B cell (primary cell): ENCODE measurements at regions not wholly inside any gene's neighbourhood (a gene's known extent, or its start where the extent isn't known, plus 50 kb on each side); places are given as distances from the start of the nearest gene placed in this dataset.

Source experiments
- ATAC-seq: fragments of 200-7000 bp; cut with Tn5 transposase; one replicate; pipeline ENCODE4 v1.10.0; 2021; ENCODE audit warnings: low read depth, mild to moderate bottlenecking, moderate number of reproducible peaks, moderate library complexity
- CTCF ChIA-PET: fragments of 350-600 bp; sonication (Branson Sonifier 250); formaldehyde crosslinking; loops from one replicate; lab custom pipeline; 2021; ENCODE audit warnings: antibody characterized with exemption, inconsistent platforms; lab: Charles Lee
- POLR2A ChIA-PET: fragments of 350-600 bp; sonication (Branson Sonifier 250); formaldehyde crosslinking; loops from one replicate; lab custom pipeline; 2021; ENCODE audit warnings: antibody characterized with exemption; lab: Charles Lee
- DNase-seq: peaks from one replicate; pipeline ENCODE4 v3.0.0; 2013
- H2AFZ ChIP-seq: 2 replicates; pipeline ENCODE4 v1.6.1; 2012; ENCODE audit warnings: mild to moderate bottlenecking, low read depth, low read length; ENCODE audit not compliant: insufficient read depth, poor library complexity, severe bottlenecking
- H3K27ac ChIP-seq, 2 donors: 1 replicate in 1 of 2; 2 replicates in 1 of 2; pipeline ENCODE4 v1.5.1; 2012 to 2013; ENCODE audit warnings: low read length in 2 of 2, mild to moderate bottlenecking in 2 of 2, moderate library complexity in 1 of 2
- H3K27me3 ChIP-seq, 4 experiments: fragments of 200-600 bp in 1 of 4; sonication (generic) in 1 of 4; replicated peaks in 1 of 4; 1 replicate in 2 of 4; 2 replicates in 2 of 4; pipeline versions ENCODE4 v1.6.1 to v1.7.0; 2013 to 2016; ENCODE audit warnings: low read length in 3 of 4, mild to moderate bottlenecking in 2 of 4, mixed read lengths in 1 of 4, moderate library complexity in 1 of 4; ENCODE audit not compliant: insufficient read depth in 4 of 4, control insufficient read depth in 3 of 4; ENCODE audit errors: control extremely low read depth in 1 of 4
- H3K36me3 ChIP-seq, 2 experiments: replicated peaks in 1 of 2; 1 replicate in 1 of 2; 2 replicates in 1 of 2; pipeline versions ENCODE4 v1.6.1 to v1.7.1; 2013; ENCODE audit warnings: low read length in 1 of 2; ENCODE audit not compliant: insufficient read depth in 2 of 2, control insufficient read depth in 1 of 2; ENCODE audit errors: control extremely low read depth in 1 of 2, extremely low read depth in 1 of 2
- H3K4me1 ChIP-seq, 2 donors: fragments of 200-600 bp in 1 of 2; sonication (generic) in 1 of 2; 1 replicate in 1 of 2; 2 replicates in 1 of 2; pipeline versions ENCODE4 v1.5.1 to v1.6.1; 2013 to 2017; ENCODE audit warnings: low read length in 2 of 2; ENCODE audit not compliant: control insufficient read depth in 2 of 2, insufficient read depth in 2 of 2
- H3K4me2 ChIP-seq: replicated peaks from 2 replicates; pipeline ENCODE3; 2012; ENCODE audit warnings: mild to moderate bottlenecking, low read depth, low read length; ENCODE audit not compliant: poor library complexity, severe bottlenecking
- H3K4me3 ChIP-seq, 5 experiments: fragments of 200-600 bp in 1 of 5; sonication (generic) in 1 of 5; 1 replicate in 3 of 5; 2 replicates in 2 of 5; pipeline versions ENCODE4 v1.5.1 to v1.7.0; 2011 to 2016; ENCODE audit warnings: low read length in 4 of 5, mild to moderate bottlenecking in 4 of 5, low read depth in 2 of 5, control low read depth in 1 of 5, moderate library complexity in 1 of 5; ENCODE audit not compliant: insufficient read depth in 1 of 5; ENCODE audit errors: control extremely low read depth in 1 of 5, extremely low read depth in 1 of 5
- H3K79me2 ChIP-seq: fragments of 200-600 bp; sonication (generic); one replicate; pipeline ENCODE4 v1.6.0; 2016; ENCODE audit warnings: low read length; ENCODE audit not compliant: control insufficient read depth, insufficient read depth
- H3K9ac ChIP-seq: fragments of 200-600 bp; sonication (generic); 2 replicates; pipeline ENCODE4 v1.6.1; 2017; ENCODE audit warnings: mild to moderate bottlenecking, low read length, moderate library complexity
- H3K9me3 ChIP-seq, 3 donors: one replicate each; pipeline versions ENCODE4 v1.6.1 to v1.7.1; 2013; ENCODE audit warnings: low read length in 2 of 3; ENCODE audit not compliant: control insufficient read depth in 2 of 3, insufficient read depth in 1 of 3; ENCODE audit errors: control extremely low read depth in 1 of 3
- H4K20me1 ChIP-seq: 2 replicates; pipeline ENCODE4 v1.6.0; 2012; ENCODE audit warnings: mild to moderate bottlenecking, low read length; ENCODE audit not compliant: insufficient read depth, control insufficient read depth, poor library complexity, severe bottlenecking
- H3K27ac Mint-ChIP-seq: one replicate; pipeline ENCODE4 v1.8.0; 2021; ENCODE audit warnings: mixed read lengths
- H3K27me3 Mint-ChIP-seq: one replicate; pipeline ENCODE4 v1.8.0; 2021; ENCODE audit warnings: mixed read lengths
- H3K4me1 Mint-ChIP-seq: one replicate; pipeline ENCODE4 v1.8.0; 2021; ENCODE audit warnings: mixed read lengths
- H3K4me3 Mint-ChIP-seq: one replicate; pipeline ENCODE4 v1.8.0; 2021; ENCODE audit warnings: mixed read lengths
- H3K9me3 Mint-ChIP-seq: one replicate; pipeline ENCODE4 v1.8.0; 2022; ENCODE audit warnings: mixed read lengths; ENCODE audit not compliant: insufficient read depth
- EZH2 ChIP-seq: IDR thresholded peaks from 2 replicates; pipeline ENCODE4 v1.6.1; 2012; ENCODE audit warnings: borderline replicate concordance, low read depth, mild to moderate bottlenecking, moderate library complexity, low read length; ENCODE audit not compliant: insufficient read depth, poor library complexity, severe bottlenecking
- WGBS: methylation state at CpG from one replicate; pipeline ENCODE4 v1.1.5; 2013; ENCODE audit warnings: missing lambda C conversion rate; ENCODE audit not compliant: insufficient coverage; 5-methylcytosine and 5-hydroxymethylcytosine counted together
- intact Hi-C: fragments of 100-400 bp; cut with micrococcal nuclease; formaldehyde crosslinking; loops from one replicate; pipeline ENCODE4 v1.10.0; 2022
- TF ChIP-seq, protein P1 (sequence below): fragments of 200-600 bp; IDR thresholded peaks from one replicate; pipeline ENCODE4 v1.8.0; 2022; ENCODE audit warnings: antibody characterized with exemption, mild to moderate bottlenecking

DNA sequence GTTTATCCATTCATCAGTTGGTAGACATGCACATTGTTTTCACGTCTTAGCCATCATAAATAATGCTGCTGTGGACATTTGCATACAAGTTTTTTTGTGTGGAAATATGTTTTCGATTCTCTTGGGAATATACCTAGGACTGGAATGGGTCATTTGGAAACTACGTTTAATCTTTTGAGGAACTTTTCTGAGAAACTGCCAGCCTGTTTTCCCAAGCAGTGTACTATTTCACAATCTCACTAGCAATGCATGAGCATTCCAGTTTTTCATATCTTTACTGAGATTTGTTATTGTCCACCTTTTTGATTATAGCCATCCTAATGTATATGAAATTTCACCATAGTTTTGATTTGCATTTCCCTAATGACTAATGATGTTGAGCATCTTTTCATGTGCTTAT lies 95.7 kb upstream of the JAZF1 start:
- Histone ChIP-seq H4K20me1 (no peaks in the 10 kb centered on the region), H3K27me3 (no peaks in the 10 kb centered on the region), H3K79me2 (no peaks in the 10 kb centered on the region), H3K9me3 (no peaks in the 10 kb centered on the region), H3K4me2 (no peak overlapping the region), H2AFZ (no peak overlapping the region), H3K9ac (no peak overlapping the region), H3K4me3 (no peak overlapping the region), H3K4me1 (peaks cover 0 to 7% of the 10 kb centered on the region in 2 donors), H3K27ac (no peak overlapping the region), H3K36me3 (no peaks in the 10 kb centered on the region)
- ATAC-seq: no peak
- no CpG with 5 or more reads among the region's 3 CpGs for WGBS
- ChIA-PET CTCF (no interaction called here), POLR2A (no interaction called here)
- TF ChIP-seq, protein P1, sequence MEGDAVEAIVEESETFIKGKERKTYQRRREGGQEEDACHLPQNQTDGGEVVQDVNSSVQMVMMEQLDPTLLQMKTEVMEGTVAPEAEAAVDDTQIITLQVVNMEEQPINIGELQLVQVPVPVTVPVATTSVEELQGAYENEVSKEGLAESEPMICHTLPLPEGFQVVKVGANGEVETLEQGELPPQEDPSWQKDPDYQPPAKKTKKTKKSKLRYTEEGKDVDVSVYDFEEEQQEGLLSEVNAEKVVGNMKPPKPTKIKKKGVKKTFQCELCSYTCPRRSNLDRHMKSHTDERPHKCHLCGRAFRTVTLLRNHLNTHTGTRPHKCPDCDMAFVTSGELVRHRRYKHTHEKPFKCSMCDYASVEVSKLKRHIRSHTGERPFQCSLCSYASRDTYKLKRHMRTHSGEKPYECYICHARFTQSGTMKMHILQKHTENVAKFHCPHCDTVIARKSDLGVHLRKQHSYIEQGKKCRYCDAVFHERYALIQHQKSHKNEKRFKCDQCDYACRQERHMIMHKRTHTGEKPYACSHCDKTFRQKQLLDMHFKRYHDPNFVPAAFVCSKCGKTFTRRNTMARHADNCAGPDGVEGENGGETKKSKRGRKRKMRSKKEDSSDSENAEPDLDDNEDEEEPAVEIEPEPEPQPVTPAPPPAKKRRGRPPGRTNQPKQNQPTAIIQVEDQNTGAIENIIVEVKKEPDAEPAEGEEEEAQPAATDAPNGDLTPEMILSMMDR: no peak
- TF ChIP-seq EZH2: no peak
- Mint-ChIP-seq H3K9me3 (peaks cover 3% of the 10 kb centered on the region), H3K4me1 (peaks cover 6% of the 10 kb centered on the region), H3K27me3 (no peaks in the 10 kb centered on the region), H3K27ac (no peak overlapping the region), H3K4me3 (no peak overlapping the region)
- DNase-seq: no peak
- intact Hi-C loops: no loop called here

DNA sequence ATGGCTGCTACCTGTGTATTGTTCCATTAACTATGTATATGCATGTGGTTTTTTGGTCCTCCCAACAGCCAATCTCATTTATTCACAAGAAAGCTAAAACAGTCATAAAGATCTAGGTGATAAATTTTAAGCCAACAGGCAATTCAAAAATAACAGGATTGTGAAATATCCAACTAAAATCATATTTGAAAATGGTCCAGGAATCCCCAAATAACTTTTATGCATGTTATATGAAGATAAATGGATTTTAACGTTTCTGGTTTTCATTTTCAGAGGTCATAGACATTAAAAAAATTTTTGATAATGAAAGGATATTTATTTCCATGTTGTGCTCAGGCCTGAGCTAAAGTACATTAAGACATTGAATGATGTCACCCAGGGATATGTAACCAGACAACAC lies 96.8 kb upstream of the JAZF1 start:
- Histone ChIP-seq H3K4me1 (peaks cover 0 to 3% of the 10 kb centered on the region in 2 donors), H4K20me1 (no peaks in the 10 kb centered on the region), H2AFZ (no peak overlapping the region), H3K4me3 (no peak overlapping the region), H3K9me3 (no peaks in the 10 kb centered on the region), H3K4me2 (no peak overlapping the region), H3K79me2 (no peaks in the 10 kb centered on the region), H3K27ac (no peak overlapping the region), H3K27me3 (no peaks in the 10 kb centered on the region), H3K36me3 (no peaks in the 10 kb centered on the region), H3K9ac (no peak overlapping the region)
- Mint-ChIP-seq H3K27ac (no peak overlapping the region), H3K9me3 (peaks cover 5% of the 10 kb centered on the region), H3K27me3 (peaks cover 7% of the 10 kb centered on the region), H3K4me3 (no peak overlapping the region), H3K4me1 (peaks cover 3% of the 10 kb centered on the region)
- ChIA-PET POLR2A (no interaction called here), CTCF (no interaction called here)
- TF ChIP-seq EZH2: no peak
- TF ChIP-seq, protein P1: no peak
- DNase-seq: no peak
- no CpG with 5 or more reads among the region's 1 CpG for WGBS
- ATAC-seq: no peak
- intact Hi-C loops: no loop called here
